GM12891 (cell line): ENCODE measurements at regions not wholly inside any gene's neighbourhood (a gene's known extent, or its start where the extent isn't known, plus 50 kb on each side); places are given as distances from the start of the nearest gene placed in this dataset.

Experiments
- PAX5 ChIP-seq: IDR thresholded peaks from 2 replicates; pipeline ENCODE4 v1.6.1; 2011; ENCODE audit warnings: low read length, moderate library complexity, mild to moderate bottlenecking; ENCODE audit not compliant: insufficient read depth, severe bottlenecking
- POLR2A ChIP-seq: IDR thresholded peaks from 2 replicates; pipeline ENCODE4 v1.6.1; 2011; ENCODE audit warnings: low read depth, low read length, control low read depth
- POLR2AphosphoS5 ChIP-seq: IDR thresholded peaks from 2 replicates; pipeline ENCODE4 v1.6.1; 2011; ENCODE audit warnings: low read depth, low read length, control low read depth
- SPI1 ChIP-seq: IDR thresholded peaks from 2 replicates; pipeline ENCODE4 v1.6.1; 2011; ENCODE audit warnings: low read depth, low read length, control low read depth
- TAF1 ChIP-seq: IDR thresholded peaks from 2 replicates; pipeline ENCODE4 v1.6.1; 2011; ENCODE audit warnings: low read depth, low read length, control low read depth

GRCh38 chr22:23500508-23501260, 79.4 kb downstream of the IGLL1 start:
- TF ChIP-seq POLR2AphosphoS5 (no peak), POLR2A (no peak), SPI1 (no peak), TAF1 (no peak), PAX5 (no peak)
